Effector memory CD8-positive, alpha-beta T cell (primary cell): ENCODE measurements at regions not wholly inside any gene's neighbourhood (a gene's known extent, or its start where the extent isn't known, plus 50 kb on each side); places are given as distances from the start of the nearest gene placed in this dataset.

Source experiments
- ATAC-seq: fragments of 150-1000 bp; cut with Tn5 transposase; replicated peaks from 2 replicates; pipeline ENCODE4 v1.10.0; 2021; ENCODE audit warnings: mild to moderate bottlenecking, moderate library complexity
- DNase-seq, 3 experiments: peaks; one replicate each; pipeline ENCODE4 v3.0.0; 2021
- H3K27ac Mint-ChIP-seq, 2 donors: one replicate each; pipeline ENCODE4 v1.8.0; 2022; ENCODE audit warnings: mild to moderate bottlenecking in 2 of 2, mixed read lengths in 2 of 2, moderate library complexity in 2 of 2
- H3K27me3 Mint-ChIP-seq, 2 donors: one replicate each; pipeline ENCODE4 v1.8.0; 2022; ENCODE audit warnings: mixed read lengths in 2 of 2
- H3K36me3 Mint-ChIP-seq: one replicate; pipeline ENCODE4 v1.8.0; 2022; ENCODE audit warnings: mild to moderate bottlenecking, moderate library complexity, mixed read lengths; ENCODE audit not compliant: insufficient read depth
- H3K4me1 Mint-ChIP-seq, 2 donors: one replicate each; pipeline ENCODE4 v1.8.0; 2022; ENCODE audit warnings: low read depth in 2 of 2, mixed read lengths in 2 of 2
- H3K4me3 Mint-ChIP-seq, 2 donors: one replicate each; pipeline ENCODE4 v1.8.0; 2022; ENCODE audit warnings: mild to moderate bottlenecking in 2 of 2, mixed read lengths in 2 of 2, moderate library complexity in 2 of 2
- H3K9me3 Mint-ChIP-seq, 2 donors: one replicate each; pipeline ENCODE4 v1.8.0; 2022; ENCODE audit warnings: mixed read lengths in 2 of 2

DNA sequence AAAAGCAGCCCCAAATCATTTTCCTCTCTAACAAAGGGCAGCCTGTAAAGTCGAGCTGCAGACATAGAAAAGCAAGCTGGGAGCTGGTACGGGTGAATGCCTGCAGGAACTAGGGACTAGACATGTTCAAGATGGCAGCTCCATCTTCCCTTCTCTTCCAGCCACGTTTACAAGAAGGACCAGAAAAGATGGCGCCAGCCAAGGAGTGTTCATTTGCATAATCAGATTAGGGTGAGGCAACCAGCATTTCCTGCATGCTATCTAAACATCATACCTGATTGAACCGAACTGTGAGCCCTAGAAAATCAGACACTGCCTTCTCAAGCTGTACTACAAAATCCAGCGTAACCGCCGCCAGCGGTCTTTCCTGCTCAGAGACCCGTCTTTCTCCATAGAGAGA is 896.8 kb downstream of the CDH11 start:
- no peak overlapping the region for H3K27ac Mint-ChIP-seq
- no peak overlapping the region for H3K4me3 Mint-ChIP-seq
- H3K27me3 Mint-ChIP-seq: no peaks in the 10 kb centered on the region
- H3K4me1 Mint-ChIP-seq: no peaks in the 10 kb centered on the region
- ATAC-seq: no peak
- DNase-seq: no peak
- peaks cover 20 to 28% of the 10 kb centered on the region in 2 donors for H3K9me3 Mint-ChIP-seq
- no peaks in the 10 kb centered on the region for H3K36me3 Mint-ChIP-seq

DNA sequence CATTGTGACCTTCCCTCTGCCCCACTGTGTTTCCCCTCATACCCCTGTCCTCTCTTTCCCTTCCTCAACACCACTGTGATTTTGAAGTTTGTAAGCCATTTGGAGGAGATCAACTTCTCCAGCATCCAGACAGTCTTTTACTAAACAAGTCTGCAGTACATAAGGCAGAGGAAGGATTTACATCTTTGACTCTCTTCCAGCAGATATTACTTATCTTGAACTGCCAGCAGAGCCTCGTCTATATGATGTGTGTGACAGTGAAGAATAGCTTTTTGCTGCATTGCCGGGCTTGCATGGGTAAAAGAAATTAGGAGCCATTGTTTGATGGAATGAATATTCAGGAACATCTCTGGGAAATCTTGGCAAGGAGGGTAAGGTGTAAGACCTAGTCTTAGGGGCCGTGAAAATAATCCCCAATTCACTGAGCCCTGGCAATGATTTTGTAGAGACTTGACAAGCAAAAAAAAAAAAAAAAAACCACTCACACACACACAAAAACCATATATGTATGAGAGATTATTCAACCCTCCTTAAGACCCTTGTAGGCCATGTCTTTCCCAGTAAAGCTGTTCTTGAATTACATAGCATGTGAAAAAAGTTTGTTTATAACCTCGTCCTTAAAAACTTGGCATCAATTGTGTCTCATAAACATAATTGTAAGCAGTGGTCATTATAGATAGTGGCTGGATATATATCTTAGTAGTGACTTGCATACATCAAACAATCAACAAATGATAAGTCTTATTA is 903.9 kb downstream of the CDH11 start:
- H3K27me3 Mint-ChIP-seq: no peaks in the 10 kb centered on the region
- H3K9me3 Mint-ChIP-seq: peaks cover 10 to 38% of the 10 kb centered on the region in 2 donors
- ATAC-seq (no peak), DNase-seq (no peak)
- H3K4me3 Mint-ChIP-seq: no peak overlapping the region
- H3K27ac Mint-ChIP-seq: no peak overlapping the region
- H3K36me3 Mint-ChIP-seq: no peaks in the 10 kb centered on the region
- no peaks in the 10 kb centered on the region for H3K4me1 Mint-ChIP-seq

DNA sequence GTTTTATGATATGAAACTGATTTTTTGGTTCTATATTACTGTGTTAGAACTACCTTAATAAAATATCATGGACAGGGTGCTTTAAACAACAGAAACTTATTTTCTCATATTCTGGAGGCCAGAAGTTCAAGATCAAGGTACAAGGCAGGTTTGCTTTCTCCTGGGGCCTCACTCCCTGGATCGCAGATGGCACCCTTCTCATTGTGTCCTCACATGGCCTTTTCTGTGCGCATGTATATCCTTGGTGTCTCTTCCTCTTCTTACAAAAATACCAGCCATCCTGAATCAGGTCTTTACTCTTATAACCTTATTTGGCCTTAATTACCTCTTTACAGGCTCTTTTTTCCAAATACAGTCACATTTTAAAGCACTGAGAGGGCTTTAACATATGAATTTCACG is 906.1 kb downstream of the CDH11 start:
- Mint-ChIP-seq H3K4me1 (no peaks in the 10 kb centered on the region), H3K27ac (no peak overlapping the region), H3K36me3 (no peaks in the 10 kb centered on the region), H3K27me3 (no peaks in the 10 kb centered on the region), H3K4me3 (no peak overlapping the region), H3K9me3 (peaks cover 8 to 37% of the 10 kb centered on the region in 2 donors)
- ATAC-seq (no peak), DNase-seq (no peak)

DNA sequence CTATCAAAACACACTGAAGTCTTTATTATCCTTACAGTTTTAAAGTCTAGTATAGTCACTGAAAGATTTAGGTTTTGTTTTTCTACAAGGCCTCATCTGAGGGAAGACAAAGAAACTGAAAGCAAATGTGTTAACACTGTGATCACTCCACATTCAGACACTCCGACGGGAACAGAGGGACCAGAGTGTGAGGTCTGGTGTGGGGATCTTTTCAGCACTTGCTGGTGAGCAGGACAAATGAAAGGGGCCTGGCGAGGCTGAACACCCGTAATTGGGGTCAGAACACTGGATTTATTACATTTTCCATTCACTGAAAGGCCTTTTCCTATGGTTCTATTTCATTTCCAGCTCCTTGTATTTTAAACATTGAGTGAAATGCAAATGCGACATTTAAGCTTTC is 910.5 kb downstream of the CDH11 start:
- Mint-ChIP-seq H3K36me3 (no peaks in the 10 kb centered on the region), H3K4me3 (no peak overlapping the region), H3K4me1 (no peaks in the 10 kb centered on the region), H3K9me3 (peaks cover 8 to 28% of the 10 kb centered on the region in 2 donors), H3K27me3 (no peaks in the 10 kb centered on the region), H3K27ac (no peak overlapping the region)
- ATAC-seq (no peak), DNase-seq (no peak)

DNA sequence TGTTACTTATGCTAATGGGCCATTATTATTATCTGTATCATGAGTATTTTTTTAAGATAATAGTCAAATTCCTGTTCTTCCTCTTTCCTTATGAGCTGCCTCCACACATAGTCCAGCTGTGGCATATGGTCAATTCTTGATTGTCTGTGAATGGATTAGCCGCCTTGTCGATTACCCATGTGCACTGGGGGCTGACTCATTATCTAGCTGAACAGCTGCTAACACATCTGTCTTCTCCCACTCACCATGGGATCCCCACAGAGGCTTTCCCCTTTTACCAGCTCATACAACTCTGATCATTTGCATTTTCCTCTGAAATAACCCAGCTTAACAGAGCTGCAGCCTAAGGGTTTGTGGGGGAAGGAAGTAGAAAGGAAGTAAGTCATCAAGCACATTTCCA is 915.0 kb downstream of the CDH11 start:
- peaks cover 0 to 2% of the 10 kb centered on the region in 2 donors for H3K4me1 Mint-ChIP-seq
- no peak overlapping the region for H3K27ac Mint-ChIP-seq
- DNase-seq: no peak

DNA sequence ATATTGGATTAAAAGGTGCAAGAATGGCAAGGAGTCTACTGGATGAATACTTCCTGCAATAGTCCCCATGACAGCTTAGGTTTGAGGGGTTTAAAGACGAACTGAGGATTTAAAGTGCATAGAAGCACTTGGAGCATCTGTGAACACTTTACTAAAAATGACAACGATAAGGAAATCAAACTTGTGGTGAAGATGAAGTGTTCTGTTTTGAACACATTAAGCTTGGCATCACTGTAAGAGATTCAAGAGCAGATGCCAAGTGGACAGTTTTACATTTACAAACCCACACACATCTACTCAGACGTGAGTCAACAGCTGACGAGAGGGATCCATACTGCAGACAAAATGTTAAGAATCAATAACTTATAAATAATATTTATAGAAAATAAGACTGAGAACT is 918.7 kb downstream of the CDH11 start:
- DNase-seq: no peak
- Mint-ChIP-seq H3K4me1 (peaks cover 0 to 2% of the 10 kb centered on the region in 2 donors), H3K27ac (no peak overlapping the region), H3K27me3 (no peaks in the 10 kb centered on the region), H3K36me3 (peaks cover 2% of the 10 kb centered on the region), H3K4me3 (no peak overlapping the region), H3K9me3 (peaks cover 13 to 14% of the 10 kb centered on the region in 2 donors)
- no peak for ATAC-seq

More for the DNA sequence above, 915.0 kb downstream of the CDH11 start:
- peaks cover 19 to 28% of the 10 kb centered on the region in 2 donors for H3K9me3 Mint-ChIP-seq
- H3K36me3 Mint-ChIP-seq: peaks cover 2% of the 10 kb centered on the region
- ATAC-seq: no peak
- H3K27me3 Mint-ChIP-seq: no peaks in the 10 kb centered on the region
- H3K4me3 Mint-ChIP-seq: no peak overlapping the region

DNA sequence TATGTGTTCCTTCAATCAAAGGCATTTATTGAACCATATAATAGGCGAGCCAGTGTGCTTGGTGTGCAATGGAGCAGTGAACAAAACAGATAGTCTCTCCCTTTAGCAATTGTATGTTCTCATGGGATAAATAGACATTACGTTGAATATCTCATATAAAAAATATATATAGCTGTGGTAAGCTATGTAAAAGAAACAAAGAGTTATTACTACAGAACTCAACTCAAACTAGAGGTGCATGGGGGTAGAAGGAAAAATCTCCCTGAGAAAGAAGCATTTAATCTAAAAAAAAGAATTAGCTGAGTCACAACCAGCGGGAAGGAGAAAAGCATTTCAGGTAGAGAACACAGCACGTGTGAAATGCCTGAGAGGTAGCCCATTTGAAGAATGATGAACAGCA is 919.3 kb downstream of the CDH11 start:
- Mint-ChIP-seq H3K36me3 (peaks cover 2% of the 10 kb centered on the region), H3K27ac (no peak overlapping the region), H3K27me3 (no peaks in the 10 kb centered on the region), H3K4me3 (no peak overlapping the region), H3K4me1 (peaks cover 0 to 2% of the 10 kb centered on the region in 2 donors), H3K9me3 (peaks cover 13 to 14% of the 10 kb centered on the region in 2 donors)
- DNase-seq (no peak), ATAC-seq (no peak)

DNA sequence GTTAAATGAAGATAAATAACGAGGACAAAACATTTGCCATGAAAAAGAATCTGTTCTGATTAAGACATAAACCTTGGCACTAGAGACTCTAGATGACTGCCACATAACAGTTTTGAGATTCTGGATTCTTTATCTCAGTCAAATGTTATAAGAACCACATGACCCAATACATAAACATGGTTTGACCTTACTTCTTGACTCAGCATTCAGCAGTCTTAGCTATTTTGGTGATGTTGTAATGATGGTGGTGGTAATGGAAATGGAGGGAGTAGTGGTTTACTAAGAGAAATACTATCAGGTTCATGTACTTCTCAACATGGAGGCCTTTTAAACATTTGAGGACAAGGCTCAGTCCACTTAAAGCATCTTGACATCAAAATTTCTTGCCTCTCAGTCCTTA is 925.4 kb downstream of the CDH11 start:
- H3K4me1 Mint-ChIP-seq: no peaks in the 10 kb centered on the region
- no peak overlapping the region for H3K4me3 Mint-ChIP-seq
- peaks cover 9 to 20% of the 10 kb centered on the region in 2 donors for H3K9me3 Mint-ChIP-seq
- DNase-seq (no peak), ATAC-seq (no peak)
- H3K27me3 Mint-ChIP-seq: no peaks in the 10 kb centered on the region
- no peaks in the 10 kb centered on the region for H3K36me3 Mint-ChIP-seq
- no peak overlapping the region for H3K27ac Mint-ChIP-seq

DNA sequence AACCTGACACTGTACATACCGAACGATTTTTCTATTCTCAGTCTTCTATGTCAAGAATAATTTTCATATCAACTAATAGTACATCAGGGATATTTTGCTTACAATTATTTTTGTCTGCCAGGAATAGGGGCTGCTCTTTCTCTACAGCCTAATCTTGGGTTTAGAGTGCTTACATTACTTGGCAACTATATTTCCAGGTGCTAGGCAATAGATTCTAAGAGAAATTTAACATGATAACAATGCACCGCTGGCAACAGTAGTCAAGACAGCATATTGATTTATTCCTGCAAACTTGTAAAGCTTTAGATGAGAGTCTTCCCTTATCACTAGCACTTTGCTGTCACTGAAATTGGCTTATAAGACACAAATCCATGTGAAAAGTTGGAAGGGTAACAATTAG is 935.9 kb downstream of the CDH11 start:
- H3K27me3 Mint-ChIP-seq: no peaks in the 10 kb centered on the region
- H3K4me3 Mint-ChIP-seq: no peak overlapping the region
- ATAC-seq: no peak
- H3K27ac Mint-ChIP-seq: no peak overlapping the region
- H3K4me1 Mint-ChIP-seq: no peaks in the 10 kb centered on the region
- DNase-seq: no peak
- H3K9me3 Mint-ChIP-seq: peaks cover 12 to 26% of the 10 kb centered on the region in 2 donors
- no peaks in the 10 kb centered on the region for H3K36me3 Mint-ChIP-seq

DNA sequence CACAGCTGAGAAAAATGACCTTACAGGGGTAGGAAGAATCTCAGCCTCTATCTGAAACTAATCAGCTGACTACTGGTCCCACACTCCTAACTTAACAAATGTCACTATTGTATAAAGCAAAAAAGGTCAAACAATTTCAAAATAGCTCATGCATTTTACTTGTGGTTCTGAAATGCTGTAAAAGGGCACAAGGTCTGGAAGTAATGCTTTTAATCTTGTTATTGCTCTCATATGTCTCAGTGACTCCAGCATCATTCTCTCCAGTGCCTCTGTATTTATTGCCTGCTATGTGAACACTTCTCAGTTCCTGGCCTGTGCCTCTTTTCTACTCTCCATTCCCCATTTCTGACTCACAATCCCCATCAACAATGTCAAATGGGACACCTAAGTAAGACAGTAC is 937.7 kb downstream of the CDH11 start:
- Mint-ChIP-seq H3K27ac (no peak overlapping the region), H3K9me3 (peaks cover 11 to 21% of the 10 kb centered on the region in 2 donors), H3K36me3 (no peaks in the 10 kb centered on the region), H3K27me3 (no peaks in the 10 kb centered on the region), H3K4me1 (no peaks in the 10 kb centered on the region), H3K4me3 (no peak overlapping the region)
- DNase-seq (no peak), ATAC-seq (no peak)

DNA sequence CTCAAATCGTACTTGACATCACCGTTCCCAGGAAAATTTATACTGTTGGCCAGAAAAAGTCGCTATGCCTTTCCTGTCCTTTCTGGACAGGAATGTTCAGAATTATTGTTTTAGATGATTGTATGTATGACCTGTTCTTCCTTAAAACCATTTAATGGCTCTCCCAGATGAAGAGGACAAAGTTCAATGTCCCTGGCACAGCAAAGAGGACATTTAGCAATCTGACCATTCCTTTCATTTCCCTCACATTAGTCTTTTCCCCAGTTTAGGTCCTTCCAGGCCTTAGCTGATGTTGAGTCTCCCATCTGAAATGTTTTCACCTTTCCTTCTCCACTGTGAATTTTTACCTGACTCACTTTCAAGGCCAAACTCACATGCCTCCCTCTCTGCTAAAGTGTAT is 938.9 kb downstream of the CDH11 start:
- no peak for ATAC-seq
- H3K4me3 Mint-ChIP-seq: no peak overlapping the region
- no peaks in the 10 kb centered on the region for H3K36me3 Mint-ChIP-seq
- no peaks in the 10 kb centered on the region for H3K27me3 Mint-ChIP-seq
- H3K27ac Mint-ChIP-seq: no peak overlapping the region
- DNase-seq: no peak
- no peaks in the 10 kb centered on the region for H3K4me1 Mint-ChIP-seq
- H3K9me3 Mint-ChIP-seq: peaks cover 11 to 21% of the 10 kb centered on the region in 2 donors

DNA sequence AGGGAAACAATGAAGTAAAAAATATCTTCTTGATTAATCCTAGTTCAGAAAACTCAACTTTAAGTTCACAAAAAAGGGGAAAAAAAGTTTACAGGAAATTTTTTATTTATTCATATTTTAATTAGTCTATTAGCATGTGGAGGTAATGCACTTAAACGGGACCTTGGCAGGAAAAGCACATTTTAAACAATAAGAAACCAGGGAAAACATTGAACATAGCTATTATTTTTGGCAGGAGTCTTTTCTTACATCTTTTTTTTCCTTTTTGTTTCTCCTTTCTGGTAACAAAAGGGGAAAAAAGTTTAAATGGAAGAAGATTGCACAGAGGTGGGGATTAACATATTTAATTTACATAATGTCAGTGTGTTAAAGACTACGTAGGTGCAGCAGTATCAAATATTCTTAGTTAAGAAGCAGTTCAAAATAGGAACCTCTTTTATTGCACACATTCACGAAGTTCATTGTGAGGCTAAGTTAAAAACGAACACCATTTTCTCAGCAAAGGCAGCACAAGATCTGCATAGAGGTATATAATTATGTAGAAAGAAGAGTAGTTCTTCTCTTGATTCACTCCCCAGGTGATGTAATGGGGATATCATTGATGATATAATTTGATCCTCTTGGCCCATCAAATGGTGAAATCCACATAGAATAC is 940.5 kb downstream of the CDH11 start:
- no peaks in the 10 kb centered on the region for H3K4me1 Mint-ChIP-seq
- H3K27me3 Mint-ChIP-seq: no peaks in the 10 kb centered on the region
- no peak overlapping the region for H3K4me3 Mint-ChIP-seq
- ATAC-seq (no peak), DNase-seq (no peak)
- H3K27ac Mint-ChIP-seq: no peak overlapping the region
- peaks cover 12 to 21% of the 10 kb centered on the region in 2 donors for H3K9me3 Mint-ChIP-seq
- H3K36me3 Mint-ChIP-seq: no peaks in the 10 kb centered on the region

DNA sequence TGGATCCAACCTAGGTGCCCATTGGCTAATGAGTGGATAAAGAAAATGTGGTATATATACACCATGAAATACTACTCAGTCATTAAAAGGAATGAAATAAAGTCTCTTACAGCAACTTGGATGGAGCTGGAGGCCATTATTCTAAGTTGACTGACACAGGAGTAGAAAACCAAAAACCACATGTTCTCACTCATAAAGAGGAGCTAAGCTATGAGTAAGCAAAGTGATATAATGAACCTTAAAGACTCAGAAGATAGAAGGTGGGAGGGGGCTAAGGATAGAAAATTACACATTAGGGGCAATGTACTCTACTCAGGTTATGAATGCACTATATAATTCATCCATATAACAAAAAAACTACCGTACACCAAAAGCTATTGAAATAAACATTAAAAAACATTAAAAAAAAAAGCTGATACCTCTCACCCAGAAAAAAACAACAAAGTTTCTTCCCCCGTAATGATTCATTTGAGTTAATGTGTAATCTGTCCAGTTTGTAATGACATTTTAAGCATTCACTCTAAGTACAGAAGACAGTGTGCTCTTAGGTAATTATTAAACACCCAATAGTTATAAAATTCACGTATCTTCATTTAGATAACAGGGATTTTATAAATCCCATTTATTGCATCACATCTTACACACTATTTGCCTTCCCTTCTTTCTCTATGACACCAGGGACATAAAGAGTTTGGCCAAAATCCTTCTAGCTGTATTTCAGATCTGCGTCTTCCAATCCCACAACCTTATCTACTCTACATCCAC is 941.5 kb downstream of the CDH11 start:
- no peak overlapping the region for H3K27ac Mint-ChIP-seq
- no peak overlapping the region for H3K4me3 Mint-ChIP-seq
- H3K9me3 Mint-ChIP-seq: peaks cover 12 to 21% of the 10 kb centered on the region in 2 donors
- no peak for DNase-seq
- H3K27me3 Mint-ChIP-seq: no peaks in the 10 kb centered on the region
- no peak for ATAC-seq
- H3K4me1 Mint-ChIP-seq: no peaks in the 10 kb centered on the region
- no peaks in the 10 kb centered on the region for H3K36me3 Mint-ChIP-seq

DNA sequence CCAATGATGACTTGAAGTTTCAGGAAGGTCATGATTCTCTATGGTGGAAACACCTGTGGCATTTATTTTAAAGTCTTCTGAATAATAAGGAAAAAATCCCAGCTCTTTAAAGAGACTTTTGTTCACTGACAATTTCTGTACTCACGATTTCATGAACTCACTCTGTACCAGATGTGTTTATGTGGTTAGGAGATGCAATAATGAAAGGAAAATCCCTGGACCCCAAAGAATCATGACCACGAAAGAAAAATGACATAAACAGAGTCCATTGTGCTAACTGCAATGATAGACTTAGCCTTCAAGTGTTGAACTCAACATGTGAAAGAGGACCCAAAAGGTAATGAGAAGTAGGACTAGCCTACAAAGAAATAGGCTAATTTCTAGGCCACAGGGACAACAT is 947.5 kb downstream of the CDH11 start:
- Mint-ChIP-seq H3K27ac (no peak overlapping the region), H3K27me3 (no peaks in the 10 kb centered on the region), H3K4me1 (no peaks in the 10 kb centered on the region), H3K4me3 (no peak overlapping the region), H3K9me3 (peaks cover 8 to 12% of the 10 kb centered on the region in 2 donors), H3K36me3 (no peaks in the 10 kb centered on the region)
- DNase-seq (no peak), ATAC-seq (no peak)
